ENCODE measurements at regions not wholly inside any gene's neighbourhood (a gene's known extent, or its start where the extent isn't known, plus 50 kb on each side); places are given as distances from the start of the nearest gene placed in this dataset.
A peak's percentile ranks its signal among the peaks of the same experiment; 100 is the strongest.

DNA sequence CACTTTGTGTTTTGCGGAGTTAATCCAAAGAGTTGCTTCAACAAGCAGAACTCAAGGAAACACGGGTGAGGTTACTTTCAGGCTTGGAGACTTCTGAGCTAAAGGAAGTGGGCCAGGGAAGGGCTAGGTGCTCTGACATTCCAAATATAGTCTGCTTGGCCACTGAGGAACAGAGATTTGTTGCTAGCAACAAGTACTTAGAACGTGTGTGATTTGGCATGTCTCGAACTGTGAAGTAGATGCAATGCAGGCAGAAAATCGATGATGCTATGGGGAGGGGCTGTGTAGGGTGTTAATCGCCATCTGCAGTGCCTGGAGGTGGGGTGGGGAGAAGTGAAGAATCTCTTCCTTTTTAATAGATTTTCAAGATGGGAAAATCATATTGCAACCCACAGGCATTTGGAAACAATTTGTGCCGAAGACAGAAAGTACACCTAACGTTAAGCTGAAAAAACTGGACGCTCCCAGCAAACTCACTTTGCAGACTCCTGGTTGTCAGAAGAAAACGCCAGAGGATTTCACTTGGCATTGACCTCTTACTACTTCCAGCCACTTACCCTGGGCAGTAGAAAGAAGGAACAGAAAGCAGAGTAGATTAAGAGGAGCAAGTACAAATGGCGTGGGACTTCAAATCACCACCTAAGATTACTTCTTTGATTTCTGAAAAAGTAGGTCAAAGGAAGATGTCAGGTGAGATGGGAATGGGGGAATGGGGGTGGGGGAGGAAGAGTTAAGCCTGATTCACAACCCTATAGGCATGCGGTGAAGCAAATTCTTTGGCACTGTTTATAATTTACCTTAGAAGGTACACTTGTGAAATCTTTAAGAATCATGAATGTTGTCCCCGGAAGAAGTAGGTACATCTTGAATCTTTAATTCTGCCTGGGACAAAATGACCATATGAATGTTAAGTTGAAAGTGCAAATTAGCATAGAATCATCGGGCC is 314.1 kb downstream of the CD83 start:
- DNase-seq, result no peak

DNA sequence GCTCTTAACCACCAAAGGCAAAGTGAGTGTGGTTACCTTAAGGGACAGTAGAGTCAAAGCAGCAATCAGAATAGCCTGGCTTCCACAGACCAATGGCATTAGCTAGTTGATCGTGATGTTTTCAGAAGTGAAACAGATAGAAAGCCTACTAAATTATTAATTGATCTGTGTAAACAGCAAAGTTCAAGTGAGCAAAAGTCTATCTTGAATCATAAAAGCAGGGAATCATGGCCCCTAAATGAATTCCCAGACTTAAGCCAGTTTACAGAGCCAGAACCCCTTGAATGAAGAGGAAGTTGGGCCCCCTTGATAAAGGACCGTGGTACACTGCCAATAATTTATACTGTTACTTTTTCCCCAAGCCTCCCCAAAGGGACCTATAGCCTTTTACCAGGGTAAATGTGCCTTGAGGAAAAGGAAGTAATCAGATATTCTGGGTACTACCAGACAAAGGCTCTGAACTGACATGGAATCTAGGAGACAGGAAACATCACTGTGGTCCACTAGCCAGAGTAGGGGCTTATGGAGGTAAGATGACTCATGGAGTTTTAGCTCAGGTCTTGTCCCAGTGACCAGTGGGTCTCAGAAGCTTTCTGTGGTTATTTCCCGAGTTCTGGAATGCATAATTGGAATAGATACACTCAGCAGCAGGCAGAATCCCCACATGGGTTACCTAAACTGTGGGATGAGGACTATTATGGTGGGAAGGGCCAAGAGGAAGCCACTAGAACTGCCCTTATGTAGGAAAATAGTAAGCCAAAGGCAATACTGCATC is 317.5 kb downstream of the CD83 start:
- no peak for DNase-seq

DNA sequence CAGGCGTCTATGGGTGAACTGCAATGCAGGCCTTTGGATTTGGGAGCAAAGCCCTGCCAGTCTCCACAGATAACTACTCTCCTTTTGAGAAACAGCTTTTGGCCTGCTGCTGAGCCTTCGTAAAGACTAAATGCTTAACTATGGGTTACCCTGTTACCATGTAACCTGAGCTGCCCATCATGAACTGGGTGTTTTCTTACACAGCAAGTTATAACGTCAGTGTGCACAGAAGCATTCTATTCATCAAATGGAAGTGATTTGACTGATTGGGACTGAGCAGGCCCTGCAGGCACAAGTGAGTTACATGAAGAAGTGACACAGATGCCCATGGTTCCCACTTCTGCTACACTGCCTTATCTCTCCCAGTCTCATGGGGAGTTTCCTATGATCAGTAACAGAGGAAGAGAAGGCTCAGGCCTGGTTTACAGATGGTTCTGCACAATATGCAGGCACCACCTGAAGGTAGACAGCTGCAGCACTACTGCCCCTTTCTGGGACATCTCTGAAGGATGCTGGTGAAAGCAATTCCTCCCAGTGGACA is 319.1 kb downstream of the CD83 start:
- no peak for DNase-seq

DNA sequence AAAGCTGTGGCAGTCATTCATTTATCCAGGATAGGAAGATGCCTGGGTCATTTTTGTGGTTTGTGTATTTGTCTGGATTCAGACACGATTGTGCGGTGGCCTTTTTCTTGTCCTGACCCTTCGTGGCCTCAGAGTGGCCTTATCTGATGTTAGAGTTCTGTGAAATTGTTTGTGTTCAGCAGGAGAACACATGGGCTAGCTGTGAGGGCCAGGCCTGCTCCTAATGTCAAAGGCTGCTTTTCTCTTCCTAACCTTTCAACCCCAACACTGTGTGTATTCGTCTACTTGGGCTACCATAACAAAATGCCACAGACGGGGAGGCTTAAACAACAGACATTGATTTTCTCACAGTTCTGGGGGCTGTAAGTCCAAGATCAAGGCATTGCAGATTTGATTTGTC is 321.8 kb downstream of the CD83 start:
- DNase-seq, result no peak

DNA sequence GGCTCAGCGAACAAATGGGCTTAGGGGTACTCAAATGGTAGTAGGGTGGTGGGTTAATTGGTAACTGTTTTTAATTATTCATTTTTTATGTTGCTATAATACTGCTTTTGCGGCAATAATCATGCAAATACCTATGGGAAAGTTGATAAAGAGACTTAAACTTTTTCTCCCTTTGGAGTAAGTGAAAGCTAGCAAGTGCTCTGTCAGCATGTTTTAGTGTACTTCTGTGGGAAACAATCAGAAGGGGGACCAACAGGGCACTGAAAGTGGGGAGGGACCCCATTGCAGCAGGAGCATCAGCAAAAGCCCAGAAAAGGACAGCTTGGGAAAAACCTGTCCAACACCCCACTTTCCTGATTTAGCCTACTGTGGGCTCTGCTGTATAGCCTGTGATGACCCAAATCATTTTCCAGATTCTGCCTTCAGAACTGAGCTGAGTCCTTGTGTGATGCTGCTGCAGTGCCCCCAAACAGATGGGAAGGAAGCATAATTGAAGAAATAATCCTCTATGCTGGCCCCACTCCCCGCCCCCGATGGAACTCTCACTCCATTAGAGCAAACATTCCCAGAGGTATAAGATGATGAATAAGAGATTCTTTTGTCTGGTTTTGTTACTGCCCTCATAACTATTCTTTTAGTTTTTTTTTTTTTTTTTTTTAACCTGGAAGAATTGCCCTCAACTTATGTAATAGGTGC is 322.8 kb downstream of the CD83 start:
- DNase-seq, result no peak

DNA sequence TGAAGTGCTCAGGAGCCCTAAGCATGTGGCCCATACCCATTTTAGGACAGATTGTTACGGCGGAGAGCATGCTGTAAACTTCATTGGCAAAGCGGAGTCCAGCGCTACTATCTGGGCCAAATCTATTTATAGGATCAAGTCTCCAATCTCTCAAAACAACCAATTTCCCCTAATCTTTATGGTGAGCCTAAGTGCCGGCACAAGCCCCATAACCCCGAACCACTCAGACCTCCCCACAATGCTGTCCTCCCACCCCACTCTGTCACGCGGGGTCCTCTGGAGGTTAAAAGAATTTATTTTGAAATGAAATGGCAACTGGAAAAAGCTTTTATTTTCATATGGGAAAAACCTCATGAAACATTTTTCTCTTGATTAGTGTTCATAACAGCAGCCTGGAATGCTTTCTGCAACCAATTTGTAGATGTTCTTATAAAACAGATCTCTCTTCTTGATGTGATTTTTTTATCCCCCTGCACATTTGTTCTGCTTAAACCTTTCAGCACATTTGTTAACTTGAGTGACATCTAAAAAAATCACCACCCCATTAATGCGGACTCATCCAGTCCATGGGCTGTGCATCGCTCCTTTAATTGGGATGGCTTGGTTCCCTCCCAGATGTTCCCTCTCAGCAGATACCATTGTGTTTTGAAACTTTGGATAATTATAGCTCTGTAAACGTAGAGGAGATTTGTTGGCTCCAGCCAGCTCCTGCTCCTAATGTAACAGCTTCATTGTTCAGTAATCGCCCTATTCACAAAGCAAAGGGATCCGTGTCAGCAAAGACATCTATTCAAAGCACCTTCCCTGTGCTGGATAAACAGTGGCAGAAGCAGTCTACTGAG is 323.6 kb downstream of the CD83 start:
- DNase-seq, result peak; percentile 87 to 90

DNA sequence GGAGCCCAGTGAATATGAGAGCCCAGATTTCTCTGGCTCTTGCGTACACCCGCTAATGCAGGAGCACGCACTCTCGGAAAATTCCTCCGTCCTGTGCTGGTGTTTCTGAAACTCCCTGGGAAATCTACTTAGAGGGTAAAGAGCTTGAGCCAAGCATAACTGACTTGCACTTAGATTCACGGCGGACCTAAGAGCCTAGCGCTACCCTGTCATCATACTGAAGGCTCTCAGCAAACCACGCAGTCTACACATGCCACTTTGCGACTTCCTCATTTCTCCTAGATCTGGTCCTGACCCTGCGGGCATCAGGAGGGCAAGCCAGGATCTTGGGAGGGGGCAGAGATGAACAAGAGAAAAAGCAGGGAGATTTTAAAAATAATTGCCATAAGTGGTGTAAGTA is 324.7 kb downstream of the CD83 start:
- no peak for DNase-seq

DNA sequence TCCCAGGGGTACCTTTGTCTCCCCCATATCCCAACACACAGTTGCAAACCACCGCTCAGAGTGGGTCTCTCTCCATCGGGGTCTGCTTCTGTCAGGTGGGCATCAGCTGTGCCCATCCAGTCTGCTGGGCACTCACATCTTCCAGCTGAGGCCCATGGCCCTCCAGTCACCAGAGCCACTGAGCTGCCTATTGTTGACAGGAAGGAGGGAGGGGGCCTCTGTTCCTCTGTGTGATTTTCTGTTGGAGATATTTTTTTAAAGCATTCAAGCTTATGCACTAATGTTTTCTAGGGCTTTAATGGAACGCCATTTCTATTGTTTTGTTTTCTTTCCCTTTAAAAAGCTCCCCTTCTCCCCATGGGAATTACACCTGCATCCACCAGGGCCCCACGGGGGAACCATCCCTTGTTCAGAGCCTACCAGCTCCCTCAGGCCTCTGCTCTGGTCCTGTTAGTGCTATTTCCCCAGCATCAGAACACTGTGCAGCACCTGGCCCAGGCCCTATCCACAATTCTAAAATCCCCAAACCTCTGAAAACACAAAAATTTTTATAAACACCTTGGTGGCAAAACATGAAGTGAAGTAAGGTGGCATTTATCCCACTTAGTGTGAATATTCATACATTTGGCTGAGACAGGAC is 326.2 kb downstream of the CD83 start:
- no peak for DNase-seq

DNA sequence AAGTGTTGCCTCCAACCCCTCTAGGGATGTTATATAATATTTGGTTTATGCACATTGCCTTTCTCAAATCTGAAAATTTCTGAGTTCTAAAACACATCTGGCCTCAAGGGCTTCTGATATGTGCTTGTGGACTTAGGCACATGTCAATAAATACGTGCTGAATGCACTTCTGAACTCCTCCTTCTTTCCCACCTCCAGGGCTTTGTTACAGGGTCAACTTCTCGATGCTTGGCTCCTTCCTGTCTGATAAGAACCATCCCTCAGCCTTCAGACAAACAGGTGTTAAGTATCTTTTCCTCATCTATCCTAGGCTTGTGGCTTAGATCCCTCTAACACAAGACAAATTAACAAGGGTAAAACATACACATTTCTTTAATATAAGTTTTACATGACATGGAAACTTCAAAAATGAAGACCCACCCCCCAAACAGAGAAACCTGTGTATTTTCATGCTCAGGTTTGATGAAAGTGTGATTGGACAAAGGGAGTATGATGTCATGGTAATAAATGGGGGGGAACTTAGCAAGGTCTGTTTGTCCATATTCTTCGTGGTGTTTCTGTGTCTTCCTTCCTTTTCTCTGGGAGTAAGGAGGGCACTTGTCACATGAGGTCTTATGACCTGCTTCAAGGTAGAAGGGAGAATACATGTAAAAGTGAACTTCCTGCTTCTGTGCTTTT is 326.9 kb downstream of the CD83 start:
- DNase-seq, result no peak

DNA sequence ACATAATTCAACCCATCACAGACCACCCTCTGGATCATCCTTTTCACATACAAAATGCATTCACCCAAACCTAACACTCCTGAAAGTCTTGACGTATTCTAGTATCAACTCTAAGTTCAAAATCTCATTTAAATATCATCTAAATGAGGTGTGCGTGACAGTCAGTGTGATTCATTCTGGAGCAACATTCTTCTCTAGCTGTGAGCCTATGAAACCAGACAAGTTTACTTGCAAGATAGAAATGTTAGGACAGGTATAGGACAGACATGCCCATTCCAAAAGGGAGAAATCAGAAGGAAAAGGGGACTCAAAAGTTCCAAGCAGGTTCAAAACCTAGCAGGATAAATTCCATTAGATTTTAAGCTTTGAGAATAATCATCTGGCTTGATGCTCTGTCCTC is 329.7 kb downstream of the CD83 start:
- no peak for DNase-seq

DNA sequence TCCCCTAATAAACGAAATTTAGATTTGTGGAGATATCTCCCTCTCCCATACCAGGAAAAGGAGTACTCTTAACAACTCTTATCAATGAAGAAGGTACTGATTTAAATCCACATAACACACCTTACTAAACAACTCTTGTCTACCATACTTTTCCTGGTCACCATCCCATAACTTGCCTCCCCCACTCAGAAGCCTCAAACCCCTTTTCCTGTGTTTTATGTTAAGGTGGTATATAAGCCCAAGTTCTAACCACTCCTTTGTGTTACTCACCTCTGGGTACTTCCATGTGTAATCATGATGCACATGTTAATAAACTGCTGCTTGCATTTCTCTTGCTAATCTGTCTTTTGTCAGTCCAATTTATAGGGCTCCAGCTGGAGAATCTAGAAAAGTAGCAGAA is 330.7 kb downstream of the CD83 start:
- no peak for DNase-seq

DNA sequence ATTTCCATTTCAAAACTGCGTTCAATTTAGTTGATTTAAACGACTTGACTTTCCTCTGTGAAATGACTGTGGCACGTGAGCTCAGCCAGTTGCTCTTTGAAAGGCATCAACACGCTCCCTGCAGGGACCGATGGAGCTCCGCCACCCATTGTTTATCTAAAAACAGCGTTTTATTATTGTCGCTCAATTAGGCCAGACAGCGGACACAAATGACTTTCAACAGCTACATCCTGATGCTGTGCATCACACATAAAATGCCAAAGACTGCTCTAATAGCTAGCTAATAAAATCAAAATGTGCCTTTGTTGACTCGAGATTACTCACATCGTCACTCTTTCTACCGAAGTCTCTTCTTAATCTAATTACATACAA is 332.5 kb downstream of the CD83 start:
- DNase-seq, result no peak

DNA sequence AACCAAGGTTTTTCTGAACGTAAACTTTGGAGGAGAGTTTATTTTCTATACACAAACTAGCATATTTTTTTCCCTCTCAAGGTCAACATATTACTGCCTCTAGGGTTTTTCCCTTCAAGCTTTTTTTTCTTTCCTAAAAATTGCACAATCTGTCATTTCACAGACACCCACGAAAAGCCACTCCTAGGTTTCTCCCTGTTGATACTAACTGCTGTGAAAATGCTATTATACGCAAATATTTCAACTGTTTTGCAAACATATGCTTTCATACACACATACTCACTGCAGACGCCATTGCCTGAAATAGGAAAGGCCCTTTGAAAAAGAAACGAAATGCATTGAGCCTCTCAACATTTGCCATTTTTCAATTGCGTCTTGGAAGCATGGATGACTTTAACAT is 333.0 kb downstream of the CD83 start:
- no peak for DNase-seq

DNA sequence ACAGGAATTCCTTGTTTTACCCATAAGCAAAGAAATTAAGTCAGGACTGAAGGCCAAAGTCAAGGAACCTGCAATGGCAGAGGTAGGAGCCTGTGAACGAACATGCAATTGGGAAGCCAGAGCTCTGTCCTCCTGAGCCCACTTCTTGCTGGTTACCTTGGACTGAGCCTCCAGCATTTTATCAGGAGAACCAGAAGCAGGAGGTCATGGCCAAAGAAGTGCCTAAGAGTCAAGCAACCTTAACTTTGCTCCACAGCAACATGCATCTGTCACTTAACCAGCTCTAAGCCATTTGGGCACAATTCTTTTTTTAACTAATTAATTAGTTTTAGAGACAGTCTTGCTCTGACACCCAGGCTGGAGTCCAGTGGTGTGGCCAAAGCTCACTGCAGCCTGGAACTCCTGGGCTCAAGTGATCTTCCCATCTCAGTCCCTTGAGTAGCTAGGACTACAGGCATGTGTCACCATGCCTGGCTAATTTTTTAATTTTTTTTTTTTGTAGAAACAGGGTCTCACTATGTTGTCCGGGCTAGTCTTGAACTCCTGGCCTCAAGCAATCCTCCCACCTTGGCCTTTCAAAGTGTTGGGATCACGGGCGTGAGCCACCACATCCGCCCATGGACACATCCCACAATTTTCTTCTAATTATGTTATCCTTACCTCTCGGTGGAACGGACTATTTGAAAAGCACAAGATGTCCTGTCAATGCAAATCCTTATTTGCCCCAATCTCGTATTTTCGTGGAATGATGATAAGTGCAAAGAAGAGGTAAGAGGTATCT is 334.2 kb downstream of the CD83 start:
- no peak for DNase-seq

DNA sequence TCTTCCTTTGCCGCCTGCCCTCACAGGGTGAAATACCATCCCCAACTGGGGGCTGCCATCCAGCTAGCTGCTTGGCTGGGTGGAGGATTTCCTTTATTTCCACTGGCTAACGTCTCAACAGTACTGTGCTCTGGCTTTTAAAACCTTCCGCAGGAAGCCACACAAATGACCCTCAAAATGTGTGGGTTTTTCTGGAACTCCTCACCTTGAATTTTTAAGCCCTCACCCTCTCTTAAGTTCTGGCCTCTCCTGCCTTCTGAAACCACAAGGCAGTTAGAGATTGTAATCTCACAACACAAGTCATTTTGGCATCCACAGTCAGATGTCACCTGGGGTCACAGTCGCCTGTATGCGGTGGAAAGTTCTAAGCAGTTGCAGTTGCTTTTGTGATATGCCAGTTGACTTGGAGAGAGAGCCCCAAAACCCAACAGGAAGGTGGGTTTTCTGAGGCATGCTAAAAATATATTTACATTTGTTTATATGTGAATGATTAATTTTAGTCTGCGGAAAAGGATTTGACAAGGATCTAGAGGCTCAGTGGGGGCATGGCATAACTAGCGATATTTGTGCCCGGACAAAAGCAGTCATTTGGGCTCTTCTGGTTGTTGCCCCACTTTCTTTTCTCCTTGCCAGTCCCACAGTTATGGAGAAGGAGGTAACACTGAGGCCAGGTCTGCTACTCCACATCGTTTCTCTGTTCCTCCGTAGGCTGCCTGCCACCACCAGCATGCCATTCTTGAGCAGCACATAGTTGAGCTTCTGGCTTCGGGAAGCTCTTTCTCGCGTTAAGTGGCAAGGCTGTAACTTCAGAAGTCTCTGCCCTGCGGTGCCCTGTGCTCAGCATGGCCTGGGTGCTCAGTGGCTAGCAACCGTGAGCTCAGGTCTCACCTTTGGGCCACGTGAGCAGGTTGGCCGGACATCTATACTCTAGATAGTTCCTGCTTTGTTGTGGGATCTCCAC is 335.3 kb downstream of the CD83 start:
- no peak for DNase-seq

DNA sequence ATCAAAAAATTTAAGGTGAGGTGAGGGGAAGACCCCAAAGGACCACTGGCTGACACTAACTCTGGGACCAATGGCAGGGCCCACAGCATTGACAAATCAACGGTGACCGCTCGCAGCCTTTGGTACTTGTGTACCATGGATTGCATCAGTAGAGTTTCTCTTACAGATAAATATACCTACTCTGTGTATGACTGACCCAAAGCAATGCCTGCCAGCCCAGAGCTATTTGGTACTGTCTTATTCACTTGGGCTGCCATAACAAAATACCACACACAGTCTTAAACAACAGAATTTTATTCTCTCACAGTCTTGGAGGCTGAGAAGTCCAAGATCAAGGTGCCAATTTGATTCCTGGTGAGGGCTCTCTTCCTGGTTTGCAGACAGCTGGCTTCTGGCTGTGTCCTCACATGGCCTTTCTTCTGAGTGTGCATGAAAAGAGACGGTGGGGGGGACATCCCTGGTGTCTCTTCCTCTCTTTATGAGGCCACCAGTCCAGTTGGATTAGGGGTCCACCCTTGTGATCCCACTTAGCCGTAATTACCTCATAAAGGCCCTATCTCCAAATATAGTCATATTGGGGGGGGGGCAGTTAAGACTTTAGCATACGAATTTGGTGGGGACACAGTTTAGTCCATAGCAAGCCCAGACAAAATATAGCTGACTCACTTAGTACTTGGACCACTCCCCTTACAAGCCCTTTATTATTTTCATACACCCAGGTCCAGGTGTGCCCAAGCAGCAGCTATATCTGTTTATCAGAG is 336.3 kb downstream of the CD83 start:
- DNase-seq, result no peak

DNA sequence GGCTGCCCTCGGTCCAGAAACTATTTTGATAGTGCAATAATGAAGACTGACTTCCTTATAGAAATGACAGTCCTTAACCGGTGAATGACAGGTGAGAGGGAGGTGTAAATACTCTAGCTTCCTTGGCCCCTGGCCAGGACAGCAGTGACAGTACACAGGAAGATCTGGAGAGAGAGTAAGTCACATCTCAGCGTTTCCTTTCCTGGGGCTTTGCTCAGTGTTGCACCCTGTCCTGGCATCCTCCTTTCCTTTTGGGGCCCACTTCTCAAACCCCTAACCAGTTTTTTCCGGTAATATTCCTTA is 336.9 kb downstream of the CD83 start:
- no peak for DNase-seq

DNA sequence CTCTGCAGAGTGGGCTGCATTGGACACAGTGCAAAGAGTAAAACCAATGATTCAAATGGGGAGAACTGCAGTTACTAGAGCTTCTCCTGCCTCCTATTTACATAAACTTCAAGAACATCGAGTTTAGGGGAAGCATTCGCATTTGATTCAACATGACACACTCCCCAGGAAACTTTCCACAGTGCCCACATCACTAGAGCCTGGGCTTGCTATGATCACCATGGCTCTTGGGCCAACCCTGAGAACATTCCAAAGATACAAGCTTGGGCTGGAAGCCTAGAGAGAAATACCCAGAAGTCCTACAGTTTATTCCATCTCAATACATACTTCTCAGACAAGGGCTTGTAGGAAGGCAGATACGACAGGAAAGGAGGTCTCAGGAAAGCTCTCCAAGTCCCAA is 337.9 kb downstream of the CD83 start:
- no peak for DNase-seq

Data from right lung (tissue), 2 donors.